ENCODE measurements at regions not wholly inside any gene's neighbourhood (a gene's known extent, or its start where the extent isn't known, plus 50 kb on each side); places are given as distances from the start of the nearest gene placed in this dataset.

DNA sequence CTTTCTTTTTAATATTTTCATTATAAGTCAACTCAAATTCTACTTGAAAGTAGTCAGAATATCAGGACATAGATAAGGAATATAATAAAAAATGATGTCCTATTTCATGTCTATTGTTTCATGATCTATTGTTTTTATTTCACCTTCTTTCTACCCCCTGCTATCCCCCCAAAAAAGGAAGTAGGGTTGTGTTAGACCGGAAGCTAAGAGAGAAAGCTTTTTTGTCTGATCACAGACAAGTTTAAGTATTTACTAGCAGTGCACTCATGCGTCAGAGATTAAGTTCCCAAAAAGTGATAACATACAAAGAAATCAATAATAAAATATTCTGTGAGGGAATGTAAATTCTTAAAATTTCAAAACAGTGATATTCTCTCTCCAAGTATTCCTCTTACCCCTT lies 447.1 kb upstream of the CNTNAP5 start:
- H3K27ac Mint-ChIP-seq, result no peak overlapping the region
- Histone ChIP-seq H4K20me1 (replicated peaks; ENCODE audit: insufficient read depth) (no peaks in the 10 kb centered on the region), H2AFZ (no peak overlapping the region), H3K4me1 (ENCODE audit: insufficient read depth) (no peaks in the 10 kb centered on the region), H3K4me3 (no peak overlapping the region), H3K4me2 (no peak overlapping the region), H3K9me2 (ENCODE audit: insufficient read depth) (peaks cover under 1% of the 10 kb centered on the region; the same call in 1 of the 2 replicates), H3F3A (replicated peaks; ENCODE audit: low read depth) (no peaks in the 10 kb centered on the region), H3K36me3 (ENCODE audit: insufficient read depth) (no peaks in the 10 kb centered on the region), H3K79me2 (replicated peaks; ENCODE audit: insufficient read depth) (no peaks in the 10 kb centered on the region), H3K27ac (ENCODE audit: low read depth) (no peak overlapping the region), H3K27me3 (ENCODE audit: insufficient read depth) (no peaks in the 10 kb centered on the region)
- peaks cover 2% of the 10 kb centered on the region; the same call in 1 of the 3 replicates for H3K9me3 Mint-ChIP-seq
- H3K27me3 Mint-ChIP-seq (ENCODE audit: insufficient read depth, low read depth, poor library complexity), result peaks cover 3% of the 10 kb centered on the region
- DNase-seq (ENCODE audit: low spot score) (no peak), ATAC-seq (no peak)
- TF ChIP-seq, protein P1, sequence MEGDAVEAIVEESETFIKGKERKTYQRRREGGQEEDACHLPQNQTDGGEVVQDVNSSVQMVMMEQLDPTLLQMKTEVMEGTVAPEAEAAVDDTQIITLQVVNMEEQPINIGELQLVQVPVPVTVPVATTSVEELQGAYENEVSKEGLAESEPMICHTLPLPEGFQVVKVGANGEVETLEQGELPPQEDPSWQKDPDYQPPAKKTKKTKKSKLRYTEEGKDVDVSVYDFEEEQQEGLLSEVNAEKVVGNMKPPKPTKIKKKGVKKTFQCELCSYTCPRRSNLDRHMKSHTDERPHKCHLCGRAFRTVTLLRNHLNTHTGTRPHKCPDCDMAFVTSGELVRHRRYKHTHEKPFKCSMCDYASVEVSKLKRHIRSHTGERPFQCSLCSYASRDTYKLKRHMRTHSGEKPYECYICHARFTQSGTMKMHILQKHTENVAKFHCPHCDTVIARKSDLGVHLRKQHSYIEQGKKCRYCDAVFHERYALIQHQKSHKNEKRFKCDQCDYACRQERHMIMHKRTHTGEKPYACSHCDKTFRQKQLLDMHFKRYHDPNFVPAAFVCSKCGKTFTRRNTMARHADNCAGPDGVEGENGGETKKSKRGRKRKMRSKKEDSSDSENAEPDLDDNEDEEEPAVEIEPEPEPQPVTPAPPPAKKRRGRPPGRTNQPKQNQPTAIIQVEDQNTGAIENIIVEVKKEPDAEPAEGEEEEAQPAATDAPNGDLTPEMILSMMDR (conservative IDR thresholded peaks at IDR 0.05; ENCODE audit: low read depth in 2 of 2), result no peak
- TF ChIP-seq ZNF331 (CRISPR knock-in tag; IDR thresholded peaks at IDR 0.05; ENCODE audit: low read depth) (no peak), STAT1 (IDR thresholded peaks at IDR 0.05; ENCODE audit: unreplicated experiment) (no peak), NANOG (IDR thresholded peaks at IDR 0.05; ENCODE audit: borderline replicate concordance) (no peak), ZNF114 (CRISPR knock-in tag; IDR thresholded peaks at IDR 0.05) (no peak), POLR2AphosphoS5 (IDR thresholded peaks at IDR 0.05; ENCODE audit: low read depth) (no peak), JUNB (IDR thresholded peaks at IDR 0.05; ENCODE audit: unreplicated experiment) (no peak), CREB1 (CRISPR knock-in tag; IDR thresholded peaks at IDR 0.05; ENCODE audit: low read depth) (no peak)
- TF ChIP-seq, protein P2, sequence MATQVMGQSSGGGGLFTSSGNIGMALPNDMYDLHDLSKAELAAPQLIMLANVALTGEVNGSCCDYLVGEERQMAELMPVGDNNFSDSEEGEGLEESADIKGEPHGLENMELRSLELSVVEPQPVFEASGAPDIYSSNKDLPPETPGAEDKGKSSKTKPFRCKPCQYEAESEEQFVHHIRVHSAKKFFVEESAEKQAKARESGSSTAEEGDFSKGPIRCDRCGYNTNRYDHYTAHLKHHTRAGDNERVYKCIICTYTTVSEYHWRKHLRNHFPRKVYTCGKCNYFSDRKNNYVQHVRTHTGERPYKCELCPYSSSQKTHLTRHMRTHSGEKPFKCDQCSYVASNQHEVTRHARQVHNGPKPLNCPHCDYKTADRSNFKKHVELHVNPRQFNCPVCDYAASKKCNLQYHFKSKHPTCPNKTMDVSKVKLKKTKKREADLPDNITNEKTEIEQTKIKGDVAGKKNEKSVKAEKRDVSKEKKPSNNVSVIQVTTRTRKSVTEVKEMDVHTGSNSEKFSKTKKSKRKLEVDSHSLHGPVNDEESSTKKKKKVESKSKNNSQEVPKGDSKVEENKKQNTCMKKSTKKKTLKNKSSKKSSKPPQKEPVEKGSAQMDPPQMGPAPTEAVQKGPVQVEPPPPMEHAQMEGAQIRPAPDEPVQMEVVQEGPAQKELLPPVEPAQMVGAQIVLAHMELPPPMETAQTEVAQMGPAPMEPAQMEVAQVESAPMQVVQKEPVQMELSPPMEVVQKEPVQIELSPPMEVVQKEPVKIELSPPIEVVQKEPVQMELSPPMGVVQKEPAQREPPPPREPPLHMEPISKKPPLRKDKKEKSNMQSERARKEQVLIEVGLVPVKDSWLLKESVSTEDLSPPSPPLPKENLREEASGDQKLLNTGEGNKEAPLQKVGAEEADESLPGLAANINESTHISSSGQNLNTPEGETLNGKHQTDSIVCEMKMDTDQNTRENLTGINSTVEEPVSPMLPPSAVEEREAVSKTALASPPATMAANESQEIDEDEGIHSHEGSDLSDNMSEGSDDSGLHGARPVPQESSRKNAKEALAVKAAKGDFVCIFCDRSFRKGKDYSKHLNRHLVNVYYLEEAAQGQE (IDR thresholded peaks at IDR 0.05; ENCODE audit: unreplicated experiment), result no peak
- TF ChIP-seq, protein P3, sequence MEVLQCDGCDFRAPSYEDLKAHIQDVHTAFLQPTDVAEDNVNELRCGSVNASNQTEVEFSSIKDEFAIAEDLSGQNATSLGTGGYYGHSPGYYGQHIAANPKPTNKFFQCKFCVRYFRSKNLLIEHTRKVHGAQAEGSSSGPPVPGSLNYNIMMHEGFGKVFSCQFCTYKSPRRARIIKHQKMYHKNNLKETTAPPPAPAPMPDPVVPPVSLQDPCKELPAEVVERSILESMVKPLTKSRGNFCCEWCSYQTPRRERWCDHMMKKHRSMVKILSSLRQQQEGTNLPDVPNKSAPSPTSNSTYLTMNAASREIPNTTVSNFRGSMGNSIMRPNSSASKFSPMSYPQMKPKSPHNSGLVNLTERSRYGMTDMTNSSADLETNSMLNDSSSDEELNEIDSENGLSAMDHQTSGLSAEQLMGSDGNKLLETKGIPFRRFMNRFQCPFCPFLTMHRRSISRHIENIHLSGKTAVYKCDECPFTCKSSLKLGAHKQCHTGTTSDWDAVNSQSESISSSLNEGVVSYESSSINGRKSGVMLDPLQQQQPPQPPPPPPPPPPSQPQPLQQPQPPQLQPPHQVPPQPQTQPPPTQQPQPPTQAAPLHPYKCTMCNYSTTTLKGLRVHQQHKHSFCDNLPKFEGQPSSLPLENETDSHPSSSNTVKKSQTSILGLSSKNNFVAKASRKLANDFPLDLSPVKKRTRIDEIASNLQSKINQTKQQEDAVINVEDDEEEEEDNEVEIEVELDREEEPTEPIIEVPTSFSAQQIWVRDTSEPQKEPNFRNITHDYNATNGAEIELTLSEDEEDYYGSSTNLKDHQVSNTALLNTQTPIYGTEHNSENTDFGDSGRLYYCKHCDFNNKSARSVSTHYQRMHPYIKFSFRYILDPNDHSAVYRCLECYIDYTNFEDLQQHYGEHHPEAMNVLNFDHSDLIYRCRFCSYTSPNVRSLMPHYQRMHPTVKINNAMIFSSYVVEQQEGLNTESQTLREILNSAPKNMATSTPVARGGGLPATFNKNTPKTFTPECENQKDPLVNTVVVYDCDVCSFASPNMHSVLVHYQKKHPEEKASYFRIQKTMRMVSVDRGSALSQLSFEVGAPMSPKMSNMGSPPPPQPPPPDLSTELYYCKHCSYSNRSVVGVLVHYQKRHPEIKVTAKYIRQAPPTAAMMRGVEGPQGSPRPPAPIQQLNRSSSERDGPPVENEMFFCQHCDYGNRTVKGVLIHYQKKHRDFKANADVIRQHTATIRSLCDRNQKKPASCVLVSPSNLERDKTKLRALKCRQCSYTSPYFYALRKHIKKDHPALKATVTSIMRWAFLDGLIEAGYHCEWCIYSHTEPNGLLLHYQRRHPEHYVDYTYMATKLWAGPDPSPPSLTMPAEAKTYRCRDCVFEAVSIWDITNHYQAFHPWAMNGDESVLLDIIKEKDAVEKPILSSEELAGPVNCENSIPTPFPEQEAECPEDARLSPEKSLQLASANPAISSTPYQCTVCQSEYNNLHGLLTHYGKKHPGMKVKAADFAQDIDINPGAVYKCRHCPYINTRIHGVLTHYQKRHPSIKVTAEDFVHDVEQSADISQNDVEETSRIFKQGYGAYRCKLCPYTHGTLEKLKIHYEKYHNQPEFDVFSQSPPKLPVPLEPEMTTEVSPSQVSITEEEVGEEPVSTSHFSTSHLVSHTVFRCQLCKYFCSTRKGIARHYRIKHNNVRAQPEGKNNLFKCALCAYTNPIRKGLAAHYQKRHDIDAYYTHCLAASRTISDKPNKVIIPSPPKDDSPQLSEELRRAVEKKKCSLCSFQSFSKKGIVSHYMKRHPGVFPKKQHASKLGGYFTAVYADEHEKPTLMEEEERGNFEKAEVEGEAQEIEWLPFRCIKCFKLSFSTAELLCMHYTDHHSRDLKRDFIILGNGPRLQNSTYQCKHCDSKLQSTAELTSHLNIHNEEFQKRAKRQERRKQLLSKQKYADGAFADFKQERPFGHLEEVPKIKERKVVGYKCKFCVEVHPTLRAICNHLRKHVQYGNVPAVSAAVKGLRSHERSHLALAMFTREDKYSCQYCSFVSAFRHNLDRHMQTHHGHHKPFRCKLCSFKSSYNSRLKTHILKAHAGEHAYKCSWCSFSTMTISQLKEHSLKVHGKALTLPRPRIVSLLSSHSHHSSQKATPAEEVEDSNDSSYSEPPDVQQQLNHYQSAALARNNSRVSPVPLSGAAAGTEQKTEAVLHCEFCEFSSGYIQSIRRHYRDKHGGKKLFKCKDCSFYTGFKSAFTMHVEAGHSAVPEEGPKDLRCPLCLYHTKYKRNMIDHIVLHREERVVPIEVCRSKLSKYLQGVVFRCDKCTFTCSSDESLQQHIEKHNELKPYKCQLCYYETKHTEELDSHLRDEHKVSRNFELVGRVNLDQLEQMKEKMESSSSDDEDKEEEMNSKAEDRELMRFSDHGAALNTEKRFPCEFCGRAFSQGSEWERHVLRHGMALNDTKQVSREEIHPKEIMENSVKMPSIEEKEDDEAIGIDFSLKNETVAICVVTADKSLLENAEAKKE (CRISPR knock-in tag; IDR thresholded peaks at IDR 0.05), result no peak
- TF ChIP-seq, protein P4, sequence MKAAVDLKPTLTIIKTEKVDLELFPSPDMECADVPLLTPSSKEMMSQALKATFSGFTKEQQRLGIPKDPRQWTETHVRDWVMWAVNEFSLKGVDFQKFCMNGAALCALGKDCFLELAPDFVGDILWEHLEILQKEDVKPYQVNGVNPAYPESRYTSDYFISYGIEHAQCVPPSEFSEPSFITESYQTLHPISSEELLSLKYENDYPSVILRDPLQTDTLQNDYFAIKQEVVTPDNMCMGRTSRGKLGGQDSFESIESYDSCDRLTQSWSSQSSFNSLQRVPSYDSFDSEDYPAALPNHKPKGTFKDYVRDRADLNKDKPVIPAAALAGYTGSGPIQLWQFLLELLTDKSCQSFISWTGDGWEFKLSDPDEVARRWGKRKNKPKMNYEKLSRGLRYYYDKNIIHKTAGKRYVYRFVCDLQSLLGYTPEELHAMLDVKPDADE (IDR thresholded peaks at IDR 0.05), result no peak
- peaks cover 3% of the 10 kb centered on the region; the same call in 1 of the 3 replicates for H3K4me1 Mint-ChIP-seq
- H3K4me3 Mint-ChIP-seq, result no peak overlapping the region
- no peaks in the 10 kb centered on the region for H3K36me3 Mint-ChIP-seq (ENCODE audit: low read depth)

Data from GM23338 (cell line).